HEK293 (cell line): ENCODE measurements at regions not wholly inside any gene's neighbourhood (a gene's known extent, or its start where the extent isn't known, plus 50 kb on each side); places are given as distances from the start of the nearest gene placed in this dataset.

Source experiments
- CTCF ChIA-PET: fragments of 350-600 bp; formaldehyde crosslinking; extraction: SDS; loops from one replicate; lab custom pipeline; 2021; ENCODE audit warnings: antibody characterized with exemption; lab: Yijun Ruan, JAX
- POLR2A ChIA-PET: fragments of 300-600 bp; formaldehyde crosslinking; extraction: SDS; loops from one replicate; lab custom pipeline; 2020; ENCODE audit warnings: antibody characterized with exemption, inconsistent platforms; lab: Yijun Ruan, JAX
- H3K27ac ChIP-seq: fragments of 200-500 bp; sonication (Bioruptor generic); 2 replicates; pipeline ENCODE4 v1.5.1; 2014; ENCODE audit warnings: low read depth, low read length, control low read depth, inconsistent platforms; ENCODE audit errors: extremely low read depth
- H3K36me3 ChIP-seq, 2 experiments: fragments of 200-500 bp in 1 of 2; sonication (Bioruptor generic) in 1 of 2; 1 replicate in 1 of 2; 2 replicates in 1 of 2; pipeline ENCODE4 v1.5.1; 2014 to 2017; ENCODE audit warnings: inconsistent platforms in 2 of 2, low read length in 2 of 2; ENCODE audit not compliant: control insufficient read depth in 2 of 2, insufficient read depth in 1 of 2
- H3K4me1 ChIP-seq: fragments of 200-500 bp; sonication (Bioruptor generic); 2 replicates; pipeline ENCODE4 v1.5.1; 2014; ENCODE audit warnings: mild to moderate bottlenecking, low read length, inconsistent platforms; ENCODE audit not compliant: control insufficient read depth, insufficient read depth
- H3K4me3 ChIP-seq: 2 replicates; pipeline ENCODE4 v1.5.1; 2011; ENCODE audit warnings: low read depth, mild to moderate bottlenecking, control low read depth, low read length, moderate library complexity
- H3K9me3 ChIP-seq: fragments of 200-500 bp; sonication (Bioruptor generic); 2 replicates; pipeline ENCODE4 v1.5.1; 2014; ENCODE audit warnings: low read depth, low read length, inconsistent platforms; ENCODE audit not compliant: control insufficient read depth, insufficient read depth
- GFI1B ChIP-seq: fragments of 450-650 bp; formaldehyde crosslinking; IDR thresholded peaks from 2 replicates; pipeline ENCODE4 v1.5.1; 2016; ENCODE audit warnings: missing biosample characterization, missing genetic modification characterization
- GLI2 ChIP-seq: fragments of 450-650 bp; formaldehyde crosslinking; IDR thresholded peaks from 2 replicates; pipeline ENCODE4; 2017; ENCODE audit warnings: missing biosample characterization, missing genetic modification characterization, low read depth, borderline replicate concordance
- PRDM1 ChIP-seq: fragments of 450-650 bp; formaldehyde crosslinking; IDR thresholded peaks from 2 replicates; pipeline ENCODE4; 2016; ENCODE audit warnings: missing biosample characterization, missing genetic modification characterization
- SCRT1 ChIP-seq: fragments of 450-650 bp; formaldehyde crosslinking; IDR thresholded peaks from 2 replicates; pipeline ENCODE4 v1.5.1; 2016; ENCODE audit warnings: missing biosample characterization, missing genetic modification characterization, borderline replicate concordance
- TRIM28 ChIP-seq: IDR thresholded peaks from 2 replicates; pipeline ENCODE4 v1.6.1; 2011; ENCODE audit warnings: low read length, control low read depth, borderline replicate concordance
- ZBTB10 ChIP-seq: fragments of 450-650 bp; formaldehyde crosslinking; IDR thresholded peaks from 2 replicates; pipeline ENCODE4 v1.5.1; 2016; ENCODE audit warnings: missing biosample characterization, missing genetic modification characterization
- ZBTB21 ChIP-seq: fragments of 450-650 bp; formaldehyde crosslinking; IDR thresholded peaks from 2 replicates; pipeline ENCODE4 v1.5.1; 2017; ENCODE audit warnings: missing biosample characterization, missing genetic modification characterization
- ZFP37 ChIP-seq: fragments of 450-650 bp; formaldehyde crosslinking; IDR thresholded peaks from 2 replicates; pipeline ENCODE4 v1.5.1; 2016; ENCODE audit warnings: missing biosample characterization, missing genetic modification characterization
- ZFP41 ChIP-seq: fragments of 450-650 bp; formaldehyde crosslinking; IDR thresholded peaks from 2 replicates; pipeline ENCODE4 v1.5.1; 2016; ENCODE audit warnings: missing biosample characterization, missing genetic modification characterization, borderline replicate concordance
- ZNF10 ChIP-seq: fragments of 450-650 bp; formaldehyde crosslinking; IDR thresholded peaks from 2 replicates; pipeline ENCODE4 v1.5.1; 2017; ENCODE audit warnings: missing biosample characterization, missing genetic modification characterization
- ZNF184 ChIP-seq: fragments of 450-650 bp; IDR thresholded peaks from 2 replicates; pipeline ENCODE4 v1.5.1; 2018; ENCODE audit warnings: missing biosample characterization, mild to moderate bottlenecking, missing genetic modification characterization
- ZNF292 ChIP-seq: fragments of 450-650 bp; formaldehyde crosslinking; IDR thresholded peaks from 2 replicates; pipeline ENCODE4 v1.5.1; 2016; ENCODE audit warnings: low read depth, missing biosample characterization, missing genetic modification characterization, borderline replicate concordance
- ZNF416 ChIP-seq: fragments of 450-650 bp; formaldehyde crosslinking; IDR thresholded peaks from 2 replicates; pipeline ENCODE4 v1.5.1; 2016; ENCODE audit warnings: missing biosample characterization, missing genetic modification characterization
- ZNF518A ChIP-seq: fragments of 450-650 bp; formaldehyde crosslinking; conservative IDR thresholded peaks from 2 replicates; pipeline ENCODE4 v1.5.1; 2016; ENCODE audit warnings: low read depth, missing biosample characterization, missing genetic modification characterization
- ZNF529 ChIP-seq: fragments of 450-650 bp; formaldehyde crosslinking; IDR thresholded peaks from 2 replicates; pipeline ENCODE4 v1.5.1; 2017; ENCODE audit warnings: missing genetic modification characterization, missing biosample characterization; ENCODE audit not compliant: insufficient replicate concordance
- ZNF560 ChIP-seq: fragments of 450-650 bp; formaldehyde crosslinking; IDR thresholded peaks from 2 replicates; pipeline ENCODE4 v1.5.1; 2017; ENCODE audit warnings: missing biosample characterization, missing genetic modification characterization, borderline replicate concordance
- ZNF585B ChIP-seq: fragments of 450-650 bp; formaldehyde crosslinking; IDR thresholded peaks from 2 replicates; pipeline ENCODE4 v1.5.1; 2016; ENCODE audit warnings: missing biosample characterization, missing genetic modification characterization
- ZNF600 ChIP-seq: fragments of 450-650 bp; formaldehyde crosslinking; IDR thresholded peaks from 2 replicates; pipeline ENCODE4 v1.5.1; 2016; ENCODE audit warnings: missing biosample characterization, missing genetic modification characterization
- ZNF626 ChIP-seq: fragments of 450-650 bp; sonication (Bioruptor Pico); formaldehyde crosslinking; IDR thresholded peaks from 2 replicates; pipeline ENCODE4 v1.5.1; 2018; ENCODE audit warnings: missing biosample characterization, missing genetic modification characterization, inconsistent platforms
- ZNF664 ChIP-seq: fragments of 450-650 bp; formaldehyde crosslinking; IDR thresholded peaks from 2 replicates; pipeline ENCODE4 v1.5.1; 2016; ENCODE audit warnings: missing biosample characterization, missing genetic modification characterization
- TF ChIP-seq, protein P1 (sequence below): fragments of 450-650 bp; formaldehyde crosslinking; IDR thresholded peaks from 2 replicates; pipeline ENCODE4 v1.5.1; 2016; ENCODE audit warnings: missing biosample characterization, missing genetic modification characterization, borderline replicate concordance
- TF ChIP-seq, protein P2 (sequence below): fragments of 450-650 bp; formaldehyde crosslinking; IDR thresholded peaks from 2 replicates; pipeline ENCODE4 v1.5.1; 2016; ENCODE audit warnings: missing biosample characterization, missing genetic modification characterization

GRCh38 chrX:63917296-63917695 lies 132.3 kb upstream of the ARHGEF9 start (continued):
- TF ChIP-seq, protein P1, sequence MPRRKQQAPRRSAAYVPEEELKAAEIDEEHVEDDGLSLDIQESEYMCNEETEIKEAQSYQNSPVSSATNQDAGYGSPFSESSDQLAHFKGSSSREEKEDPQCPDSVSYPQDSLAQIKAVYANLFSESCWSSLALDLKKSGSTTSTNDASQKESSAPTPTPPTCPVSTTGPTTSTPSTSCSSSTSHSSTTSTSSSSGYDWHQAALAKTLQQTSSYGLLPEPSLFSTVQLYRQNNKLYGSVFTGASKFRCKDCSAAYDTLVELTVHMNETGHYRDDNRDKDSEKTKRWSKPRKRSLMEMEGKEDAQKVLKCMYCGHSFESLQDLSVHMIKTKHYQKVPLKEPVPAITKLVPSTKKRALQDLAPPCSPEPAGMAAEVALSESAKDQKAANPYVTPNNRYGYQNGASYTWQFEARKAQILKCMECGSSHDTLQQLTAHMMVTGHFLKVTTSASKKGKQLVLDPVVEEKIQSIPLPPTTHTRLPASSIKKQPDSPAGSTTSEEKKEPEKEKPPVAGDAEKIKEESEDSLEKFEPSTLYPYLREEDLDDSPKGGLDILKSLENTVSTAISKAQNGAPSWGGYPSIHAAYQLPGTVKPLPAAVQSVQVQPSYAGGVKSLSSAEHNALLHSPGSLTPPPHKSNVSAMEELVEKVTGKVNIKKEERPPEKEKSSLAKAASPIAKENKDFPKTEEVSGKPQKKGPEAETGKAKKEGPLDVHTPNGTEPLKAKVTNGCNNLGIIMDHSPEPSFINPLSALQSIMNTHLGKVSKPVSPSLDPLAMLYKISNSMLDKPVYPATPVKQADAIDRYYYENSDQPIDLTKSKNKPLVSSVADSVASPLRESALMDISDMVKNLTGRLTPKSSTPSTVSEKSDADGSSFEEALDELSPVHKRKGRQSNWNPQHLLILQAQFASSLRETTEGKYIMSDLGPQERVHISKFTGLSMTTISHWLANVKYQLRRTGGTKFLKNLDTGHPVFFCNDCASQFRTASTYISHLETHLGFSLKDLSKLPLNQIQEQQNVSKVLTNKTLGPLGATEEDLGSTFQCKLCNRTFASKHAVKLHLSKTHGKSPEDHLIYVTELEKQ (tag by site-specific recombination): no peak
- TF ChIP-seq ZNF10 (tag by site-specific recombination) (no peak), ZNF560 (no peak), GLI2 (tag by site-specific recombination) (no peak)

DNA sequence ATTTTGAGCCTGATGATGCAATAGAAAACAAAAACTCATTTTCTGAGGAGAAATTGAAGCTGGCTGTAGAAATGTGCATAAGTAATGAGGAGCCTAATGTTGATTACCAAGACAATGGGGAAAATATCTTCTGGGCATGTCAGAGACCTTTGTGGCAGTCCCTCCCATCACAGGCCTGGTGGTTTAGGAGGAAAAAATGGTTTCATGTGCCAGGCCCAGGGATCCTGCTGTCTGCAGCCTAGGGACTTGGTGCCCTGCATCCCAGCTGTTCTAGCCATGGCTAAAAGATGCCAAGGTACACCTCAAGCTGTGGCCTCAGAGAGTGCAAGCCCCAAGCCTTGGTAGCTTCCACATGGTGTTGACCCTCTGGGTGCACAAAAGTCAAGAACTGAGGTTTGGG lies 128.7 kb upstream of the ARHGEF9 start:
- H3K4me3 ChIP-seq: no peak overlapping the region
- ChIA-PET CTCF (no interaction called here), POLR2A (no interaction called here)
- H3K27ac ChIP-seq: no peak overlapping the region
- peaks cover 2% of the 10 kb centered on the region for H3K9me3 ChIP-seq
- TF ChIP-seq TRIM28 (peak; percentile 35; the same call in 1 of the 2 replicates), ZNF585B (peak; percentile 88), PRDM1 (tag by site-specific recombination) (no peak), ZNF184 (tag by site-specific recombination) (no peak)
- H3K36me3 ChIP-seq: no peaks in the 10 kb centered on the region
- no peaks in the 10 kb centered on the region for H3K4me1 ChIP-seq

DNA sequence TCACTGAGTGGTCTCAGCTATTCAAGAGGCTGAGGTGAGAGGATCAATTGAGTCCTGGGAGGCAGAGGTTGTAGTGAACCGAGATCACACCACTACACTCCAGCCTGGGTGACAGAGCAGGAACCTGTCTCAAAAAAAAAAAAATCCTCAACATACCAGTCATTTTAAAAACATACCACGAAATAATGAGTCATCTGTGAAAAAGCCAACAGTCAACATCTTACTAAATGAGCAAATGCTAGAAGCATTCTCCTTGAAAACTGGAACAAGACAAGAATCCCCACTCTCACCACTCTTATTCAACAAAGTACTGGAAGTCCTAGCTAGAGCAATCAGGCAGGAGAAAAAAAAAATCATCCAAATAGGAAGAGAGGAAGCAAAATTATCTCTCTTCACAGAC lies 104.0 kb upstream of the ARHGEF9 start:
- H3K9me3 ChIP-seq: no peaks in the 10 kb centered on the region; the same call in 1 of the 2 replicates
- H3K4me3 ChIP-seq: no peak overlapping the region
- H3K36me3 ChIP-seq: no peaks in the 10 kb centered on the region
- ChIA-PET CTCF (no interaction called here), POLR2A (no interaction called here)
- no peaks in the 10 kb centered on the region for H3K4me1 ChIP-seq
- no peak overlapping the region for H3K27ac ChIP-seq
- TF ChIP-seq ZNF626 (tag by site-specific recombination): no peak
- no peak for TF ChIP-seq ZBTB10
- TF ChIP-seq ZNF416 (tag by site-specific recombination): no peak
- no peak for TF ChIP-seq ZNF518A (tag by site-specific recombination)
- TF ChIP-seq ZNF292 (tag by site-specific recombination): no peak
- no peak for TF ChIP-seq ZFP41 (tag by site-specific recombination)
- TF ChIP-seq ZFP37 (tag by site-specific recombination): no peak
- no peak for TF ChIP-seq GFI1B
- no peak for TF ChIP-seq TRIM28
- TF ChIP-seq ZNF600: no peak
- TF ChIP-seq ZNF529 (tag by site-specific recombination): no peak
- no peak for TF ChIP-seq ZNF664 (tag by site-specific recombination)
- no peak for TF ChIP-seq ZBTB21
- TF ChIP-seq, protein P2, sequence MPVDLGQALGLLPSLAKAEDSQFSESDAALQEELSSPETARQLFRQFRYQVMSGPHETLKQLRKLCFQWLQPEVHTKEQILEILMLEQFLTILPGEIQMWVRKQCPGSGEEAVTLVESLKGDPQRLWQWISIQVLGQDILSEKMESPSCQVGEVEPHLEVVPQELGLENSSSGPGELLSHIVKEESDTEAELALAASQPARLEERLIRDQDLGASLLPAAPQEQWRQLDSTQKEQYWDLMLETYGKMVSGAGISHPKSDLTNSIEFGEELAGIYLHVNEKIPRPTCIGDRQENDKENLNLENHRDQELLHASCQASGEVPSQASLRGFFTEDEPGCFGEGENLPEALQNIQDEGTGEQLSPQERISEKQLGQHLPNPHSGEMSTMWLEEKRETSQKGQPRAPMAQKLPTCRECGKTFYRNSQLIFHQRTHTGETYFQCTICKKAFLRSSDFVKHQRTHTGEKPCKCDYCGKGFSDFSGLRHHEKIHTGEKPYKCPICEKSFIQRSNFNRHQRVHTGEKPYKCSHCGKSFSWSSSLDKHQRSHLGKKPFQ (tag by site-specific recombination): no peak
- no peak for TF ChIP-seq SCRT1
